ENCODE measurements at regions not wholly inside any gene's neighbourhood (a gene's known extent, or its start where the extent isn't known, plus 50 kb on each side); places are given as distances from the start of the nearest gene placed in this dataset.

DNA sequence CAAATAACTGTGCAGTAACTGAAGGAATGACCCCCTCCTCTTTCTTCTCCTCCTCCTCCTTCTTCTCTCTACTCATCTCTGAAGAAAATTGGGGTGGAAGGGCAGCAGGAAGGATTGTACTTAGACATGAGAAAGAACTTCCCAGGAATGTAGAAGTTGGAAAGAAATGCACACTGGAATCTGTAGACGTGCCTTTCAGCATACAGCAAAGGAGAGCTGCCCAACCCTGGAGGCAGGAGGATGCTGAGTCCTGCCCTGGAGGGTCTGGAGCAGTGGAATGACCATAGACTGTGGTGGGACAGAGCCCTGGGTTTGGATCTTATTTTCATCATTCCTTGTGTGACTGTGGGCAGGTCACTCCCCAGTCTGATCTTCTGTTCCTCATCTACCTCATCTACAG, 80.1 kb downstream of the PJA1 start:
- TF ChIP-seq, protein P1, sequence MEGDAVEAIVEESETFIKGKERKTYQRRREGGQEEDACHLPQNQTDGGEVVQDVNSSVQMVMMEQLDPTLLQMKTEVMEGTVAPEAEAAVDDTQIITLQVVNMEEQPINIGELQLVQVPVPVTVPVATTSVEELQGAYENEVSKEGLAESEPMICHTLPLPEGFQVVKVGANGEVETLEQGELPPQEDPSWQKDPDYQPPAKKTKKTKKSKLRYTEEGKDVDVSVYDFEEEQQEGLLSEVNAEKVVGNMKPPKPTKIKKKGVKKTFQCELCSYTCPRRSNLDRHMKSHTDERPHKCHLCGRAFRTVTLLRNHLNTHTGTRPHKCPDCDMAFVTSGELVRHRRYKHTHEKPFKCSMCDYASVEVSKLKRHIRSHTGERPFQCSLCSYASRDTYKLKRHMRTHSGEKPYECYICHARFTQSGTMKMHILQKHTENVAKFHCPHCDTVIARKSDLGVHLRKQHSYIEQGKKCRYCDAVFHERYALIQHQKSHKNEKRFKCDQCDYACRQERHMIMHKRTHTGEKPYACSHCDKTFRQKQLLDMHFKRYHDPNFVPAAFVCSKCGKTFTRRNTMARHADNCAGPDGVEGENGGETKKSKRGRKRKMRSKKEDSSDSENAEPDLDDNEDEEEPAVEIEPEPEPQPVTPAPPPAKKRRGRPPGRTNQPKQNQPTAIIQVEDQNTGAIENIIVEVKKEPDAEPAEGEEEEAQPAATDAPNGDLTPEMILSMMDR (conservative IDR thresholded peaks at IDR 0.05; ENCODE audit: control insufficient read depth, insufficient read depth, low read depth, low read length): no peak
- H3K4me3 ChIP-seq (ENCODE audit: control insufficient read depth, low read depth, low read length): no peak overlapping the region
- DNase-seq (ENCODE audit: low read depth): no peak

DNA sequence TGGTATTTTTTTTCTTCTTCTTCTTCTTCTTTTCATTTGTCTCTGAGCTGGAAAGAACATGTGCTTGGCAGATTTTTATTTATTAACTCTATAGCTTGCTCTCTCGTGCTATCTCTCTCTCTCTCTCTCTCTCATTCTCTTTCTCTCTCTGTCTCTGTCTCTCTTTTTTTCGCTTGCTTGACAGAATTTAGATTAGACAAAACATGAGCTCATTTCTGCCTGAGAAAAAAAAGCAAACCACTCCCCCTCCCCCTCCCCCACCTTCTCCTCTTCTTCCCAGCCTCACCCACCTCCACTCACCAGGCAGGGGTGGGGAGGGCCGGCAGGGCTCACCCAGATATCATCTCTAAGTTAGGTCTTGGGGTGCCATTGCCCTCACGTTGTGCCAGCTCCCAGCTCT, 81.5 kb downstream of the PJA1 start:
- H3K4me3 ChIP-seq (ENCODE audit: control insufficient read depth, low read depth, low read length): no peak overlapping the region
- TF ChIP-seq, protein P1 (conservative IDR thresholded peaks at IDR 0.05; ENCODE audit: control insufficient read depth, insufficient read depth, low read depth, low read length): no peak

DNA sequence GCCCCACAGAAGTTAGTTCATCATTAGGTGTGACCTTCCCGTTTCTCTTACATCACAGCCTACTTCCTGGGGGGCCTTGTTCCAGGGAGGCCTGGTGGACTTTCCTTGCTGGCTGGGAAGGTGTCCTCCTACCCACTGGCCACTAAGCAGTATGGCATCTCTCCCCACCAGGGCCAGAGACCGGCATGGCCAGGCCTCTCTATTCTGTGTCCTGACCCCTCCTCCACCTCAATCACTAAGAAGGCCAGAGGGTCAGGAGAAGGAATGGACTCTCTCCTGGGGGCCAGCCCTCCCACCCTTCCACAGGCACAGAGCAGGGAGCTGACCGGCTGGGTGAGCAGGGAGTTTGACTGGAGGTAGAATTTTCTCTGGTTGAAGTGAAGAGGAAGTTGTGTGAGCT, 81.9 kb downstream of the PJA1 start:
- TF ChIP-seq, protein P1 (conservative IDR thresholded peaks at IDR 0.05; ENCODE audit: control insufficient read depth, insufficient read depth, low read depth, low read length): no peak
- no peak overlapping the region for H3K4me3 ChIP-seq (ENCODE audit: control insufficient read depth, low read depth, low read length)
- no peak for DNase-seq (ENCODE audit: low read depth)

More for the DNA sequence above, 81.5 kb downstream of the PJA1 start:
- no peak for DNase-seq (ENCODE audit: low read depth)

- no peak for DNase-seq (ENCODE audit: low read depth)
- TF ChIP-seq, protein P1 (conservative IDR thresholded peaks at IDR 0.05; ENCODE audit: control insufficient read depth, insufficient read depth, low read depth, low read length): no peak
- no peak overlapping the region for H3K4me3 ChIP-seq (ENCODE audit: control insufficient read depth, low read depth, low read length)
These were observed 82.5 kb downstream of the PJA1 start for GRCh38 chrX:69082753-69083150.

- TF ChIP-seq, protein P1 (conservative IDR thresholded peaks at IDR 0.05; ENCODE audit: control insufficient read depth, insufficient read depth, low read depth, low read length): no peak
- no peak overlapping the region for H3K4me3 ChIP-seq (ENCODE audit: control insufficient read depth, low read depth, low read length)
- no peak for DNase-seq (ENCODE audit: low read depth)
These were observed 83.0 kb downstream of the PJA1 start for GRCh38 chrX:69082055-69082752.

DNA sequence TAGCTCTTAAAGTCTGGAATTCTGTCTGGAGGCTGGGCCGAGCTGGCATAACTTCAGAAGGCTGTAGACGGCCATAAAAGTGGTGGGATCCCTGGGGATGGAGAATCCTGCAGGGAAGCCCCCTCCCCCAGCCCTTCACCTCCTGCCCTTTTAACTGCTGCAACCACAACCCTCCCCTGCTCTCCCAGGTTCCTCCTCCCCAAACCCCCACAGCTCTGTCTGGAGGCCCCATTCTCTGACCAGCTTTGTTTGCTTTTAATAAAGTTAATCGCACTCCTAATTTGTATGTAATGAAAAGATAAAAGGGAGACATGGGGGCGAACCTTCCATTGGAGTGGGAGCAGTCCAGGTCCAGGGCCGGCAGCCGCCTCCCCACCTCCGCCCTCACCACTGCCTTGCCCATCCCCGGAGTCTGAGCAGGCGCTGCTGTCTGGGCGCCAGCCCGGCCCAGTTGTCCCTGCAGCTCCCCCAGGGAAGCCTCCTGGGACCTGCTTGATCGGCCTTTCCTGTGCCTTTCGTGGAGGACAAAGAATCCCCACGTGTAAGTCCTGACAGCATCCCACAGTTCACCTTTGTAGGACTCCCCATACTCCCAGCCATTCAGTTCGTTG, 84.3 kb downstream of the PJA1 start:
- no peak overlapping the region for H3K4me3 ChIP-seq (ENCODE audit: control insufficient read depth, low read depth, low read length)
- TF ChIP-seq, protein P1 (conservative IDR thresholded peaks at IDR 0.05; ENCODE audit: control insufficient read depth, insufficient read depth, low read depth, low read length): no peak
- no peak for DNase-seq (ENCODE audit: low read depth)
